Dermis blood vessel endothelial cell (primary cell): ENCODE measurements at regions not wholly inside any gene's neighbourhood (a gene's known extent, or its start where the extent isn't known, plus 50 kb on each side); places are given as distances from the start of the nearest gene placed in this dataset.
A peak's percentile ranks its signal among the peaks of the same experiment; 100 is the strongest.

Experiments used
- DNase-seq: peaks from one replicate; pipeline ENCODE4 v3.0.0; 2010

GRCh38 chr14:38505221-38505972 is 249.5 kb upstream of the CLEC14A start:
- DNase-seq = no peak

GRCh38 chr14:38504175-38504574 is 248.3 kb upstream of the CLEC14A start:
- DNase-seq = no peak

- no peak for DNase-seq
These were observed 246.3 kb upstream of the CLEC14A start for GRCh38 chr14:38502239-38502638.

DNA sequence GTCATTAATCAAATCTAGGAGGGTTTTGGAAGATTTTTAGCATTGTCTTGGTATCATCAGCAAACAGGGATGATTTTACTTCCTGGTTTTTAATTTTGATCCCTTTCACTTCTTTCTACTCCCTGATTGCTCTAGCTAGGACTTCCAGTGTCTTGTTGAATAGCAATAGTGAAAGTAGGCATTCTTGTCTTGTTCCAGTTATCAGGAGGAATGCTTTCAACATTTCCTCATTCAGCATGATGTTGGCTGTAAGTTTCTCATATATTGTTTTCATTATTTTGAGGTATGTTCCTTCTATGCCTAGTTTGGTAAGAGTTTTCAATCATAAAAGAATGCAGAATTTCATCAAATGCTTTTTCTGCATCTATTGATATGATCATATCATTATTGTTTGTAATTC is 244.2 kb upstream of the CLEC14A start:
- no peak for DNase-seq

DNA sequence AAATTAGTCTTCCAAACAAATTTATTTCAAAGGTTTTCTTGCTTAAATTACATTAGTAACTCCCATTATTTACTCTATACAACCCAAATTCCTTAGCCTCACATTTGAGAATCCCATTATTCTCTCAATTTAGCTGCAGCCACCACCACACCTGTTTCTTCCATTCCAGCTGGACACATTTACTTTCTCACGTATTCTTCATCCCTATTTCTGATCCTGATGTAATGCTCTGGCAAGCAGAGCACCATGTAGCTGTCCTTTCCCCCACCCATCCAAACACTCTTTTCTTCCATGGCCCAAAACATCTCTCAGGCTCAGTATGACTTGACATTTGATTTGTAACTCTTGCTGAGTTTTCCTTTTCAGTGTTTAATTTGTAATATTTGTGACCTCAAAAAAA is 240.2 kb upstream of the CLEC14A start:
- no peak for DNase-seq

GRCh38 chr14:38490273-38490672 is 234.4 kb upstream of the CLEC14A start:
- no peak for DNase-seq

- no peak for DNase-seq
These were observed 229.1 kb upstream of the CLEC14A start for GRCh38 chr14:38485026-38485425.

DNA sequence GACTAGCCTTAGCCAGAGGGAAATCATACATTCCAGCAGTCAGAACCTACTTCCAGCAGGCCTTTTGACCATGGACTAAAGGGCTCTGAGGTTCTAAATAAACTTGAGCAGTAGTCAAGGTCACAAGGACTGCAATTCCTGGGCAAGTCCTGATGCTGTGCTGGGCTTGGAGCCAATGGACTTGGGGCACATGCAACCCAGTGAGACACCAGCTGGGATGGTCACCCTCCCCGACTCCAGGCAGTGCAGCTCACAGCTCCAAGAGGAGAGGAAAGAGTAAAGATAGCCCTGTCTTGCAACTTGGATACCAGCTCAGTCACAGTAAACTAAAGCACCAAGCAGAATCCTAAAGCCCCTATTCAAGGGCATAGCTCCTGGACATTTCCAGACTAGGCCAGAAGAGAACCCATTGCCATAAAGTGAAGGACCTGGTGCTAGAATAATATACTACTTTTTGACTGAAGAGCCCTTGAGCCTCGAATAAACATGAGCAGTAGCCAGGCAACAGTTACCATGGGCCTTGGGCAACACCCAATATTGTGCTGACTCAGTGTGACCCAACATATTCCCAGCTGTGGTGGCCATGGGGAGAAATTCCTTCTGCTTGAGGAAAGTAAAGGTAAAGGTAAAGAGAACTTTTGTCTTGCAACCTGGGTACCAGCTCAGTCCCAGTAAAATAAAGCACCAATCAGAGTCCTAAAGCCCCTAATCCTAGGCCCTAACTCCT is 226.2 kb upstream of the CLEC14A start:
- peak; percentile 1 for DNase-seq

- no peak for DNase-seq
These were observed 213.3 kb upstream of the CLEC14A start for GRCh38 chr14:38469156-38469555.

GRCh38 chr14:38442208-38442607 is 186.3 kb upstream of the CLEC14A start:
- DNase-seq = peak; percentile 43

DNA sequence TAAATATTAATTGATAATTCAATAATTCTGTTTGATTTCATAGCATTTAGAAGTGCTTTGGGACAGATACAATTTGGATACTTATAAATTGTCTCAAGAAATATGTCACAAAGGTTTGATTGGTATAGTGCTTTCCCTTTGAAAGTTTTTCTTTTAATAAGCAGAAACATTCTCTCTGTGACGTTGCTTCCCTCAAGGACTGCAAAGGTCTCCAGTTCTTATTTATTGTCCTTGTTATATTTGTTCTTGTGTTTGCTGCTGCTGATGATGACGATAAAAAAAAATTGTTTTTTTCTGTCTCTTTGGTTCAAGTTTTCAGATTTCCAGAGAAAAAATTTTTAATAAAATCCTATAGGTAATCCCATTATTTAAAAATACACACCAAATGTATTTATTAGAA is 176.3 kb upstream of the CLEC14A start:
- no peak for DNase-seq

- DNase-seq = no peak
These were observed 175.3 kb upstream of the CLEC14A start for GRCh38 chr14:38431156-38431555.

GRCh38 chr14:38430522-38430921 is 174.6 kb upstream of the CLEC14A start:
- DNase-seq = no peak

DNA sequence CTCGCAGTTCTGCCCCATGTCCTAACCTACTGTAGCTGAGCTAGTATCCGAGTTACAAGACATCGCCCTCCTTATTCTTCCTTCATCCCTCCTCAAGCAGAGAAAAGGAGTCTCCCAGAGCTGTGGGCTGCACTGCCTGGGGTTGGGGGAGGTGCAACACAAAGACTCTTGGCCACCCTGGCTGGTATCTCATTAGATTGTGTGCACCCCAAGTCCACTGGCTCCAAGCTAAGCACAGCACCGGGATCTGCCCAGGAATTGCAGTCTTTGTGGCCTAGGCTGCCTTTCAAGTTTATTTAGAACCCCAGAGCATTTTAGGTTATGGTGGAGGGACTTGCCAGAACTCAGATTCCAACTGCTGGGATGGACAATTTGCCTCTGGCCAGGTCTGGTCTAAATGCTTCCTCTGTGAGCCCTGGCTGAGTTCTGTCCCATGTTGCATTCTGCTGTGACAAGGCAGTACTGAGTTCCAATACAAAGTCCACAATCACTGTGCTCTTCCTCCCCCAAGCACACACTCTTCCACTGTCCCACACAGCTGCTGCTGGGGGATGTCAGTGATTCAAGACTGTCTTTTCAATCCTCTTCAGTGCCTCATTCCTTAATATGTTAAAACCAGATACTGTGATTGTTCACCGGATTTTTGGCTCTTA is 169.6 kb upstream of the CLEC14A start:
- no peak for DNase-seq

DNA sequence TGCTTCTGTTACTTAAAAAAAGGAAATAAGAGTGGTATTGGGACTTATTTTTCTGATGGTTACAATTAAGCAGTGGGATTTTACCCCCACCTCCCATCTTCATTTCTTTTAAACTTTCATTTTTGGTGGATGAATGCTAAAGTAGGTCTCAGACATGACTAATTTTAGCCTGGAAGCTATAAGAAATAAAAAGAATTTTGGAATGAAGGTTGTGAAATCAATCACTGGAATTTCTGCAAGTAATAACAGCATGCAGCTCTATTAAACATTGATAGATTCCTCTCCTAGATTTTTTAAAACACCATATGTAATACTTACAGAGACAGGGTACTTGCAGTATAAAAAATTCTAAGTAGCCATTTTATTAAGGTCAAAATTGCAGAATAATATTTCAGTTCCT is 164.2 kb upstream of the CLEC14A start:
- DNase-seq = no peak

- DNase-seq = peak; percentile 32
These were observed 163.7 kb upstream of the CLEC14A start for GRCh38 chr14:38419579-38419978.

- no peak for DNase-seq
These were observed 156.8 kb upstream of the CLEC14A start for GRCh38 chr14:38412654-38413053.

DNA sequence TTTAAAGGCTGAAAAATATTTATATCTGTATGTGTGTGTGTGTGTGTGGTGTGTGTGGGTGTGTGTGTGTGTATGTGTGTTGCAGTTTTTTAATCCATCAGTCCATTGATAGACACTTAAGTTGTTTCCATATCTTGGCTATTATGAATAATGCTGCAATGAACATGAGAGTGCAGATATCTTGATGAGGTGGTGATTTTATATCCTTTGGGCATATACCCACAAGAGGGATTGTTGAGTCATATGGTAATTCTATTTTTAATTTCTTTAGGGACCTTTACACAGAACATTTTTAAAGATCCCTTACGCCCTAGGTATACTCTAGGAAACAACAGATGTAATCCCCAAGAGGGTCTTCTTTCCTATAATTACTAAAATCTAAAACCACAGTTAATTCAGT is 154.5 kb upstream of the CLEC14A start:
- DNase-seq = no peak

- DNase-seq = no peak
These were observed 153.3 kb upstream of the CLEC14A start for GRCh38 chr14:38409071-38409705.

DNA sequence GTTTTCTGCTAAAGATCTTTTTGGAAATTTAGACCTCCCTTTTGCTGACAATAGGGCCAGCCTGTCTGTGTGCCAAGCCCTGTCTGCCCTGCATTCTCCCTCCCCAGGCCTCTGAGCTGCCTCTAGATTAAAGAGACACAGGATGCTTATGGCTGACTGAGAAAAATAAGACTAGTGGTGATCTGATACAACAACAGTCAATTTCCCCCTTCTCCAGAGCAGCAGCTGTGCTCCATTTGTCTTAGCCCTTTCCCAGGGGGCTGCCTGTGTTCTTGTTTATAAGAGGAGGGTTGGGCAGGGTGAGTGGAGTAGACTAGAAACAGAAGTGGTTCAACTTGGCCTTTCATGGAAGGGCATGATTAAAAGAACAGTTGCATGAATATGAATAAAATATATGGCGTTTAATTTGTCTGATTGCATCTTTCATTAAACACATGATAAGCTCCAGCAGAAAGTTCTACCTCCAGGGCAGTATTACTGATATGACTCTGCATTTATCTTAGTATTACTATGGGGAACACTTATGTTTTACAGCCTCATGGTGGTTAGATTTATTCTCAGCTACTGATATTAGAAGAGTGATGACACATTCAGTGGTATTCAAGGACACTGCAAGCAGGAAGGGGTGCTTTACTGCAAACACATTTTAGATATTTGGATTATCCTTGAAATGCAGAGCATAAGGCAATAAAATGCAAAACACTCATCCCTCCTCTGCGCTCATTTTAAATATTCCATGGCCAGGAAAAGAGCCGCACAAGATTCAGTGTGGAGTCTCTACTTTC is 150.2 kb upstream of the CLEC14A start:
- DNase-seq = peak; percentile 44

DNA sequence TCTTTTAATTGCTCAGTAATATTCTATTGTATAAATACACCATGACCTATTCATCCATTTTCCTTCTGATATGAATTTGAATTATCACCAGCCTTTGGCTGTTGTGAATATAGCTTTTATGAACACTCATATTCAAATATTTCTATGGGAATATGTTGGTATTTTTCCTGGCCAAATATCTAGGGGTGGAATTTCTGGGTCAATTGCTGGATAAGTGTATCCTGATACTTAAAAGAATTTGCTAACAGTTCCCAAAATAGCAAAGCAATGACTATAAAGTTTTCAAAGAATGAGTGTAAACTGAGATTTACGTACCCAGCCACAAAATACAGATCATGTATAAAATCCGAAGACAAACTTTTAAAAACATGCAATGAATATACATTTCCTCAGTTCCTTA is 148.7 kb upstream of the CLEC14A start:
- DNase-seq = no peak

DNA sequence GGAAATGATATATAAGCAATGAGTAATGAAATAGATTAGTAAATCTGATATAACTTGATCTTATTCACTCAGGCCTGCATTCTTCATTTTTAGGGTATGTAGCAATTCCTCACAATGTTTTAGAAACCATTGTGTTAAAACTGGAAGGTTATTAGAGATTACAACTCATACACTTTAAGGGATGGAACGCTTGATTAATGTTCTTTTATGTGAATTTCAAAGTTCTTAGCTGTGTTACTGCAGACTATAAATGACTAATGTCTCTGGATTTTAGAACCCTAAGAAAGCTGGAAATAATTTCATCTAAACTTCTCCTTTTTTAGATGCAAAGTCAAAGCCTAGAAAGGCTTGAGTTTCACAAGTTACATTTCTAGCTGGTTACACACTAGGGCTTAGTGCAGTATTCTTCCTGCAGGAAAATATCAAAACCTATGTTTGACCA is 148.2 kb upstream of the CLEC14A start:
- DNase-seq = peak; percentile 53
